ENCODE measurements at regions not wholly inside any gene's neighbourhood (a gene's known extent, or its start where the extent isn't known, plus 50 kb on each side); places are given as distances from the start of the nearest gene placed in this dataset.

DNA sequence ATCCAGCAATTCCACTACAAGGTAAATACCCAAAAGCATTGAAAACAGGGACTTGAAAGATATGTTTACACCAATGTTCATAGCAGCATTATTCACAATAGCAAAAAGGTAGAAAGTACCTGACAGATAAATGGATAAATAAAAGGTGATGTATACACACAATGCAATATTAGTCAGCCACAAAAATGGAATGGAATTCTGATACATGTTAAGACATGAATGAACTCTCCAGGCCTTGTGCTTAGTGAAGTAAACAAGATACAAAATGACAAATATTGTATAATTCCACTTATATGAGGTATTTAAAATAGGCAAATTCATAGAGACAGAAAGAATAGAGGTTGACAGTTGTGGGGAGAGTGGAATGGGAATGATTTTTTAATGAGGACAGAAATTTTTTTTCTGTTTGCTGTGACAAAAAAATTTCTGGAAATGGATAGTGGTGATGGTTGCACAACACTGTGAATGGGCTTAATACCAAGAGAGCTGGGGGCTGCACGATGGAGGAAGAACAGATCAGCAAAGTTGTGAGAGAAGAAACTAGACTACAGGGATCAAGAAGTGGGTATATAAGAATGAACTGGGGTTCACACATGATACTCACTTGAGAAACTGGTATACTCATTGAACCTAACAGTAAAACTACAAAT, 137.2 kb downstream of the MZT1 start:
- Histone ChIP-seq H3K79me2 (ENCODE audit: insufficient read depth, low read length) (no peaks in the 10 kb centered on the region), H4K20me1 (ENCODE audit: insufficient read depth) (no peaks in the 10 kb centered on the region), H3K27ac (ENCODE audit: low read depth, low read length) (no peak overlapping the region), H3K4me1 (ENCODE audit: control insufficient read depth in 1 of 2, insufficient read depth in 2 of 2, low read length in 2 of 2) (no peaks in the 10 kb centered on the region), H3K4me2 (ENCODE audit: low read length) (no peak overlapping the region), H3K9me3 (ENCODE audit: control insufficient read depth in 1 of 2, insufficient read depth in 1 of 2, low read depth in 1 of 2, low read length in 2 of 2) (no peaks in the 10 kb centered on the region), H3K9ac (ENCODE audit: low read length) (no peak overlapping the region), H3K4me3 (replicated peaks in 1 of 2; ENCODE audit: low read depth in 1 of 2, low read length in 2 of 2) (no peak overlapping the region), H3K9me2 (ENCODE audit: insufficient read depth) (no peaks in the 10 kb centered on the region), H3K27me3 (ENCODE audit: insufficient read depth, low read length) (no peaks in the 10 kb centered on the region), H3K36me3 (ENCODE audit: control insufficient read depth in 1 of 2, insufficient read depth in 2 of 2, low read length in 2 of 2) (no peaks in the 10 kb centered on the region), H2AFZ (ENCODE audit: low read depth, low read length, poor library complexity, severe bottlenecking) (no peak overlapping the region)
- ChIA-PET POLR2A (no interaction called here), CTCF (no interaction called here), RAD21 (ENCODE audit: low non-redundant PET in 1 of 2, low total read pairs in 2 of 2, uncharacterized antibody in 2 of 2, unreplicated experiment in 2 of 2) (no interaction called here)
- intact Hi-C loops (cut with micrococcal nuclease): no loop called here
- DNase-seq (ENCODE audit: low read depth, low spot score): no peak
- BruUV-seq (replicated peaks): no TSS peak
- TF ChIP-seq POLR2A (IDR thresholded peaks at IDR 0.05; ENCODE audit: borderline replicate concordance, extremely low read depth, insufficient read depth, insufficient read length): no peak
- no peak for TF ChIP-seq EZH2phosphoT487 (IDR thresholded peaks at IDR 0.05; ENCODE audit: borderline replicate concordance)
- no peak for TF ChIP-seq ZBTB33 (IDR thresholded peaks at IDR 0.05; ENCODE audit: extremely low read depth, insufficient replicate concordance, low read length)
- TF ChIP-seq CBX3 (IDR thresholded peaks at IDR 0.05; ENCODE audit: low read depth): no peak
- TF ChIP-seq, protein P1, sequence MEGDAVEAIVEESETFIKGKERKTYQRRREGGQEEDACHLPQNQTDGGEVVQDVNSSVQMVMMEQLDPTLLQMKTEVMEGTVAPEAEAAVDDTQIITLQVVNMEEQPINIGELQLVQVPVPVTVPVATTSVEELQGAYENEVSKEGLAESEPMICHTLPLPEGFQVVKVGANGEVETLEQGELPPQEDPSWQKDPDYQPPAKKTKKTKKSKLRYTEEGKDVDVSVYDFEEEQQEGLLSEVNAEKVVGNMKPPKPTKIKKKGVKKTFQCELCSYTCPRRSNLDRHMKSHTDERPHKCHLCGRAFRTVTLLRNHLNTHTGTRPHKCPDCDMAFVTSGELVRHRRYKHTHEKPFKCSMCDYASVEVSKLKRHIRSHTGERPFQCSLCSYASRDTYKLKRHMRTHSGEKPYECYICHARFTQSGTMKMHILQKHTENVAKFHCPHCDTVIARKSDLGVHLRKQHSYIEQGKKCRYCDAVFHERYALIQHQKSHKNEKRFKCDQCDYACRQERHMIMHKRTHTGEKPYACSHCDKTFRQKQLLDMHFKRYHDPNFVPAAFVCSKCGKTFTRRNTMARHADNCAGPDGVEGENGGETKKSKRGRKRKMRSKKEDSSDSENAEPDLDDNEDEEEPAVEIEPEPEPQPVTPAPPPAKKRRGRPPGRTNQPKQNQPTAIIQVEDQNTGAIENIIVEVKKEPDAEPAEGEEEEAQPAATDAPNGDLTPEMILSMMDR (IDR thresholded peaks at IDR 0.05 in 2 of 3, conservative IDR thresholded peaks at IDR 0.05 in 1 of 3; ENCODE audit: borderline replicate concordance in 1 of 3, insufficient read depth in 1 of 3, low read depth in 2 of 3, low read length in 2 of 3): no peak
- no peak for TF ChIP-seq POLR2AphosphoS5 (IDR thresholded peaks at IDR 0.05; ENCODE audit: low read depth, low read length)
- TF ChIP-seq ZFX (IDR thresholded peaks at IDR 0.05): no peak
- TF ChIP-seq ELF1 (IDR thresholded peaks at IDR 0.05; ENCODE audit: borderline replicate concordance, low read depth): no peak
- no peak for TF ChIP-seq SRF (IDR thresholded peaks at IDR 0.05; ENCODE audit: low read depth)
- no peak for TF ChIP-seq REST (IDR thresholded peaks at IDR 0.05; ENCODE audit: low read depth)
- no peak for TF ChIP-seq SP1 (IDR thresholded peaks at IDR 0.05; ENCODE audit: low read depth)
- TF ChIP-seq, protein P2, sequence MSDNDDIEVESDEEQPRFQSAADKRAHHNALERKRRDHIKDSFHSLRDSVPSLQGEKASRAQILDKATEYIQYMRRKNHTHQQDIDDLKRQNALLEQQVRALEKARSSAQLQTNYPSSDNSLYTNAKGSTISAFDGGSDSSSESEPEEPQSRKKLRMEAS (IDR thresholded peaks at IDR 0.05): no peak
- no peak for TF ChIP-seq ZNF274 (IDR thresholded peaks at IDR 0.05; ENCODE audit: low read depth, low read length)
- no peak for TF ChIP-seq EGR1 (IDR thresholded peaks at IDR 0.05; ENCODE audit: low read depth)
- no peak for TF ChIP-seq SIN3A (IDR thresholded peaks at IDR 0.05; ENCODE audit: low read depth)
- TF ChIP-seq TCF7L2 (IDR thresholded peaks at IDR 0.05; ENCODE audit: borderline replicate concordance, extremely low read depth, insufficient read depth, insufficient read length): no peak
- TF ChIP-seq, protein P3, sequence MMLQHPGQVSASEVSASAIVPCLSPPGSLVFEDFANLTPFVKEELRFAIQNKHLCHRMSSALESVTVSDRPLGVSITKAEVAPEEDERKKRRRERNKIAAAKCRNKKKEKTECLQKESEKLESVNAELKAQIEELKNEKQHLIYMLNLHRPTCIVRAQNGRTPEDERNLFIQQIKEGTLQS (IDR thresholded peaks at IDR 0.05): no peak
- TF ChIP-seq JUND (IDR thresholded peaks at IDR 0.05): no peak
- no peak for TF ChIP-seq CEBPB (IDR thresholded peaks at IDR 0.05; ENCODE audit: low read depth)
- ATAC-seq: no peak
